Esophagus muscularis mucosa (tissue), 4 donors: ENCODE measurements at regions not wholly inside any gene's neighbourhood (a gene's known extent, or its start where the extent isn't known, plus 50 kb on each side); places are given as distances from the start of the nearest gene placed in this dataset.

ENCODE experiments used
- DNase-seq: peaks from one replicate; pipeline ENCODE4 v3.0.0-alpha.2; 2017; ENCODE audit errors: extremely low spot score
- H3K27ac ChIP-seq, 4 donors: fragments of 200-600 bp; sonication (generic); replicated peaks in 1 of 4; 1 replicate in 3 of 4; 2 replicates in 1 of 4; pipeline ENCODE4 v1.5.1; 2016 to 2019; ENCODE audit warnings: mild to moderate bottlenecking in 1 of 4
- H3K27me3 ChIP-seq, 4 donors: fragments of 200-600 bp; sonication (generic); one replicate each; pipeline versions ENCODE4 v1.5.1 to v1.6.0; 2016 to 2019
- H3K36me3 ChIP-seq, 4 donors: fragments of 200-600 bp; sonication (generic); one replicate each; pipeline ENCODE4 v1.5.1; 2016 to 2019
- H3K4me1 ChIP-seq, 4 donors: fragments of 200-600 bp; sonication (generic); one replicate each; pipeline ENCODE4 v1.5.1; 2016 to 2019
- H3K4me3 ChIP-seq, 4 donors: fragments of 200-600 bp; sonication (generic); 1 replicate in 2 of 4; 2 replicates in 2 of 4; pipeline ENCODE4 v1.5.1; 2016 to 2019; ENCODE audit warnings: mild to moderate bottlenecking in 4 of 4, moderate library complexity in 1 of 4
- H3K9me3 ChIP-seq, 4 donors: fragments of 200-600 bp; sonication (generic); 1 replicate in 3 of 4; 2 replicates in 1 of 4; pipeline ENCODE4 v1.5.1; 2016 to 2019
- CTCF ChIP-seq, 3 experiments: fragments of 200-600 bp in 2 of 3; fragments of 450-650 bp in 1 of 3; sonication (generic) in 2 of 3; IDR thresholded peaks; one replicate each; pipeline ENCODE4 v1.5.1; 2017 to 2019; ENCODE audit warnings: antibody characterized with exemption in 3 of 3, mild to moderate bottlenecking in 2 of 3, moderate library complexity in 1 of 3
- EP300 ChIP-seq: sonication (generic); formaldehyde crosslinking; IDR thresholded peaks from one replicate; pipeline ENCODE4 v1.6.1; 2017; ENCODE audit warnings: antibody characterized with exemption
- POLR2A ChIP-seq: fragments of 450-650 bp; IDR thresholded peaks from one replicate; pipeline ENCODE4 v1.6.1; 2017; ENCODE audit warnings: antibody characterized with exemption, moderate library complexity, mild to moderate bottlenecking, low read depth
- POLR2AphosphoS5 ChIP-seq, 2 donors: sonication (generic); formaldehyde crosslinking; IDR thresholded peaks; one replicate each; pipeline ENCODE4 v1.6.1; 2017; ENCODE audit warnings: antibody characterized with exemption in 2 of 2
- WGBS: methylation state at CpG from one replicate; pipeline ENCODE4 v1.1.5; 2018; 5-methylcytosine and 5-hydroxymethylcytosine counted together
- intact Hi-C: fragments of 100-400 bp; cut with DNase I; formaldehyde crosslinking; loops from one replicate; pipeline ENCODE4 v1.15.1; 2023

GRCh38 chr14:100638211-100638855, 51.1 kb upstream of the BEGAIN start:
- intact Hi-C loops, result no loop called here
- WGBS, result 100% methylated on average over 8 of the region's 14 CpGs
- no peaks in the 10 kb centered on the region for H3K9me3 ChIP-seq

GRCh38 chr14:100639280-100639679, 52.1 kb upstream of the BEGAIN start:
- 86% methylated on average over 6 of the region's 6 CpGs for WGBS
- Histone ChIP-seq H3K27me3 (peaks cover 0 to 1% (median 0%) of the 10 kb centered on the region in 4 donors), H3K36me3 (no peaks in the 10 kb centered on the region), H3K27ac (no peak overlapping the region), H3K9me3 (no peaks in the 10 kb centered on the region), H3K4me1 (no peaks in the 10 kb centered on the region), H3K4me3 (no peak overlapping the region)
- intact Hi-C loops, result no loop called here
- TF ChIP-seq POLR2AphosphoS5 (IDR thresholded peaks at IDR 0.05) (no peak), CTCF (IDR thresholded peaks at IDR 0.05) (no peak), POLR2A (no peak), EP300 (no peak)
- DNase-seq, result no peak

More at GRCh38 chr14:100638211-100638855, 51.1 kb upstream of the BEGAIN start:
- Histone ChIP-seq H3K4me1 (no peaks in the 10 kb centered on the region), H3K27me3 (peaks cover 0 to 8% (median 0%) of the 10 kb centered on the region in 4 donors), H3K4me3 (no peak overlapping the region), H3K36me3 (no peaks in the 10 kb centered on the region), H3K27ac (no peak overlapping the region)
- DNase-seq, result no peak
- TF ChIP-seq CTCF (IDR thresholded peaks at IDR 0.05) (no peak), EP300 (no peak)

- no peaks in the 10 kb centered on the region for H3K36me3 ChIP-seq
- intact Hi-C loops, result no loop called here
- DNase-seq, result no peak
- H3K27ac ChIP-seq, result no peak overlapping the region
- H3K9me3 ChIP-seq, result no peaks in the 10 kb centered on the region
- 82% methylated on average over 18 of the region's 20 CpGs for WGBS
- no peak for TF ChIP-seq POLR2AphosphoS5 (IDR thresholded peaks at IDR 0.05)
- TF ChIP-seq CTCF (IDR thresholded peaks at IDR 0.05), result no peak
- no peak for TF ChIP-seq EP300
- no peak for TF ChIP-seq POLR2A
- H3K4me3 ChIP-seq, result no peak overlapping the region
- peaks cover 0 to 6% (median 4%) of the 10 kb centered on the region in 4 donors for H3K4me1 ChIP-seq
- H3K27me3 ChIP-seq, result peaks cover 0 to 3% (median 0%) of the 10 kb centered on the region in 4 donors
Measured at GRCh38 chr14:100640471-100641273, 53.5 kb upstream of the BEGAIN start.

- DNase-seq, result no peak
- 86% methylated on average over 5 of the region's 8 CpGs for WGBS
- no peak overlapping the region for H3K4me3 ChIP-seq
- no peaks in the 10 kb centered on the region for H3K36me3 ChIP-seq
- TF ChIP-seq POLR2AphosphoS5 (IDR thresholded peaks at IDR 0.05) (no peak), CTCF (IDR thresholded peaks at IDR 0.05) (no peak), POLR2A (no peak), EP300 (no peak)
- peaks cover 0 to 6% (median 4%) of the 10 kb centered on the region in 4 donors for H3K4me1 ChIP-seq
- intact Hi-C loops, result no loop called here
- H3K27me3 ChIP-seq, result peaks cover 0 to 5% (median 0%) of the 10 kb centered on the region in 4 donors
- H3K9me3 ChIP-seq, result no peaks in the 10 kb centered on the region
- no peak overlapping the region for H3K27ac ChIP-seq
Measured at GRCh38 chr14:100641274-100641860, 54.1 kb upstream of the BEGAIN start.
